ENCODE measurements at regions not wholly inside any gene's neighbourhood (a gene's known extent, or its start where the extent isn't known, plus 50 kb on each side); places are given as distances from the start of the nearest gene placed in this dataset.

DNA sequence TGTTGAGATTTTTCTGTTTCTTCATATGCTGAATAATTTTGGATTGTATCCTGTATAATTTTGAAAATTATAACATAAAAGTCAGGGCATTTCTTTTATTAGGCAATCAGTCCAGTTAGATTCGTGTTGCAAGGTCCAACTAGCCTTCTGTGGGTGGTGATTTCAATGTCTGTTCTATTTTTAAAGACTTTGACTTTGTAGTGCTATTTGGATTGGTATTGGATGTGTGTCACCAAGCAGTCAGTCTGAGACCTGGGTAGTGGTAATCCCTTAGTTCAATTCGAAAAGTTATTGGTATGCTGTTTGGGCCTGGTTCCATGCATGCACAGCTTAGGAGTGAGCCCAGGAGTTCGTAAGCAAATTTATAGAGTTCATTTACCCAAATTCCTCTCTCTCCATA lies 82.2 kb downstream of the EPDR1 start:
- FAIRE-seq, result no peak
- no peak for TF ChIP-seq POLR2AphosphoS5 (IDR thresholded peaks at IDR 0.05; ENCODE audit: low read depth, low read length)
- no peak for DNase-seq (ENCODE audit: insufficient read length, low spot score)

DNA sequence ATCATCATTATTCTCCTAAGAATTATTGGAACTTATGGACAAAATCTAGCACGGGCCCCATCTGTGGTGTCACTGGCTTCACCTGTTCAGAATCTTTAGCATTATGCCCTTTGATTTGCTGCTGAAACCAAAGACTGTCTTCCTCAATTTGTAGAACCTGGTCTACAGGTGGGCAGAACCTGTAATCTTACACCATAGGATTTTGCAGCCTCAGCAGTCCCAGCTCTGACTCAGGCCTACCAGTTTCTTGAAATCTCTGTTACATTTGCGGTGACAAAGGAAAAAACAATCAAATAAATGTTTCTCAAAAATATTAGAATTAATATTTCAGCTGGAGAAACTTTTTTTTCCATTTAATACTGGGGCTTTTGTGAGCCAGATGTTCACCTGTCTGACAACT lies 86.1 kb downstream of the EPDR1 start:
- FAIRE-seq (no peak), DNase-seq (ENCODE audit: insufficient read length, low spot score) (no peak)
- TF ChIP-seq PAX5 (IDR thresholded peaks at IDR 0.05; ENCODE audit: insufficient read depth, low read length, severe bottlenecking) (no peak), SPI1 (IDR thresholded peaks at IDR 0.05; ENCODE audit: low read depth, low read length) (no peak), POLR2A (IDR thresholded peaks at IDR 0.05; ENCODE audit: low read depth, low read length) (no peak), POU2F2 (IDR thresholded peaks at IDR 0.05; ENCODE audit: low read depth, low read length) (no peak), TAF1 (IDR thresholded peaks at IDR 0.05; ENCODE audit: low read depth, low read length) (no peak), POLR2AphosphoS5 (IDR thresholded peaks at IDR 0.05; ENCODE audit: low read depth, low read length) (no peak)

DNA sequence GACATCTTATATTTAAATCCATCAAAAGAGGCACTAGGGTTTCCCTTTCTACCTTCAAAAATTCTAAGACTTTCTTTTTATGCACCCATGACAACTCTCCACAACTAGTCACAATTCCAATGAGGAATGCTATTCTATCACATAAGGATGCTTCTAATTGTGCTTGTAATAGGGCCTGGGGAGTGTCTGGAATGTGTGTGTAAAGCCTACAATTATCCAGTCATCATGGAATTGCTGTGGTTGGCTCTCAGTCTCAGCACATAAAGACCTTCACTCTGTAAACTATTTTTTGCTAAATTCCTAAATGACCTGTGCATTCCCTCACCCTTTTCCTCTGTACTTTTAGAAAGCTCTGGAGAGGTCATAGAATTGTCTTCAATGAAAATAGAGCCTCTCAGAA lies 86.7 kb downstream of the EPDR1 start:
- no peak for TF ChIP-seq POLR2AphosphoS5 (IDR thresholded peaks at IDR 0.05; ENCODE audit: low read depth, low read length)
- TF ChIP-seq SPI1 (IDR thresholded peaks at IDR 0.05; ENCODE audit: low read depth, low read length), result no peak
- TF ChIP-seq POLR2A (IDR thresholded peaks at IDR 0.05; ENCODE audit: low read depth, low read length), result no peak
- no peak for TF ChIP-seq PAX5 (IDR thresholded peaks at IDR 0.05; ENCODE audit: insufficient read depth, low read length, severe bottlenecking)
- TF ChIP-seq TAF1 (IDR thresholded peaks at IDR 0.05; ENCODE audit: low read depth, low read length), result no peak
- TF ChIP-seq POU2F2 (IDR thresholded peaks at IDR 0.05; ENCODE audit: low read depth, low read length), result no peak
- FAIRE-seq, result no peak
- no peak for DNase-seq (ENCODE audit: insufficient read length, low spot score)

- DNase-seq (ENCODE audit: insufficient read length, low spot score), result no peak
- no peak for FAIRE-seq
- TF ChIP-seq POLR2A (IDR thresholded peaks at IDR 0.05; ENCODE audit: low read depth, low read length) (no peak), POU2F2 (IDR thresholded peaks at IDR 0.05; ENCODE audit: low read depth, low read length) (no peak), SPI1 (IDR thresholded peaks at IDR 0.05; ENCODE audit: low read depth, low read length) (no peak), PAX5 (IDR thresholded peaks at IDR 0.05; ENCODE audit: insufficient read depth, low read length, severe bottlenecking) (no peak), TAF1 (IDR thresholded peaks at IDR 0.05; ENCODE audit: low read depth, low read length) (no peak), POLR2AphosphoS5 (IDR thresholded peaks at IDR 0.05; ENCODE audit: low read depth, low read length) (no peak)
Observed at GRCh38 chr7:38013246-38013645, 92.8 kb downstream of the EPDR1 start.

DNA sequence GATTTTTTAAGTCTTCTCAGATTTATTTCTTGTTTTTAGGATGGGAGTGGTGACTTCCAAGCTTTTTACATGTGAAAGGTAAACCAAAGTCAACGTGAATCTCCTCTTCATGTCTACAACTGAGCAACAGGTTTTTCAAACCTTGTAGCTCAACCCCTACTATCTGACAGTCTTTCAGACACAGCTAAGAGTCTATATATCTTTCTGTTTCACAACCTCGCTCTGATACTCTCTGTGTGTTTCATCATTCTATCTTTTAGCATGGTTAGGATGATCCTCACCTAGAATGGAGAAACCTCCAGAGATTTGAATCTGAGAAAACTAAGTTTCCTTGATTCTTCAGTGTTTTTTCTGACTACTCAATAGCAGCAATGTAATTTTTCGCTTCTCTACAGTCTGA lies 96.1 kb downstream of the EPDR1 start:
- no peak for FAIRE-seq
- TF ChIP-seq PAX5 (IDR thresholded peaks at IDR 0.05; ENCODE audit: insufficient read depth, low read length, severe bottlenecking) (no peak), POU2F2 (IDR thresholded peaks at IDR 0.05; ENCODE audit: low read depth, low read length) (no peak), SPI1 (IDR thresholded peaks at IDR 0.05; ENCODE audit: low read depth, low read length) (no peak), POLR2A (IDR thresholded peaks at IDR 0.05; ENCODE audit: low read depth, low read length) (no peak), TAF1 (IDR thresholded peaks at IDR 0.05; ENCODE audit: low read depth, low read length) (no peak), POLR2AphosphoS5 (IDR thresholded peaks at IDR 0.05; ENCODE audit: low read depth, low read length) (no peak)
- DNase-seq (ENCODE audit: insufficient read length, low spot score), result no peak

GRCh38 chr7:38017320-38017719 lies 96.9 kb downstream of the EPDR1 start:
- DNase-seq (ENCODE audit: insufficient read length, low spot score), result no peak
- TF ChIP-seq POLR2A (IDR thresholded peaks at IDR 0.05; ENCODE audit: low read depth, low read length) (no peak), POLR2AphosphoS5 (IDR thresholded peaks at IDR 0.05; ENCODE audit: low read depth, low read length) (no peak), PAX5 (IDR thresholded peaks at IDR 0.05; ENCODE audit: insufficient read depth, low read length, severe bottlenecking) (no peak), SPI1 (IDR thresholded peaks at IDR 0.05; ENCODE audit: low read depth, low read length) (no peak), TAF1 (IDR thresholded peaks at IDR 0.05; ENCODE audit: low read depth, low read length) (no peak), POU2F2 (IDR thresholded peaks at IDR 0.05; ENCODE audit: low read depth, low read length) (no peak)
- FAIRE-seq, result no peak

GRCh38 chr7:38020121-38020785 lies 99.8 kb downstream of the EPDR1 start:
- DNase-seq (ENCODE audit: insufficient read length, low spot score) (no peak), FAIRE-seq (no peak)
- TF ChIP-seq PAX5 (IDR thresholded peaks at IDR 0.05; ENCODE audit: insufficient read depth, low read length, severe bottlenecking) (no peak), POU2F2 (IDR thresholded peaks at IDR 0.05; ENCODE audit: low read depth, low read length) (no peak), SPI1 (IDR thresholded peaks at IDR 0.05; ENCODE audit: low read depth, low read length) (no peak), POLR2AphosphoS5 (IDR thresholded peaks at IDR 0.05; ENCODE audit: low read depth, low read length) (no peak), POLR2A (IDR thresholded peaks at IDR 0.05; ENCODE audit: low read depth, low read length) (no peak), TAF1 (IDR thresholded peaks at IDR 0.05; ENCODE audit: low read depth, low read length) (no peak)

DNA sequence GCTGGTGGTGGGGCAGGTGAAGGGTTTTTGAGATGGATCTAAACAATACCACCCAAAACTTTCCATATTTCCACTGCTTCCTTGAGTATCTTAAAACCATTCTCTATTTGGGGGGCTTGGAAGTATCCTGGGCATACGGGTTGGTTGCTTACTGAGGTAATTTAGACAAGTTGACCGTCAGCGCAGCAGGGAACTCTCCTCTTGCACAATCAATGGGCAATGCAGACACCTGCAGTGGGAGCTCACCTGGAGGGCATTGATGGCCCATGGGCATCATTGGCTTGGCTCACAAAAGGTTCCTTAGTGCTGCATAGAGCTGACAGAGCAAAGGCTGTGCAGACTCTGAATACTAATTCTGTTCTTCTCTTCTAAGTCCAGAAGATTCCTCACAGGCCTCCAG lies 101.5 kb downstream of the EPDR1 start:
- FAIRE-seq (no peak), DNase-seq (ENCODE audit: insufficient read length, low spot score) (no peak)
- TF ChIP-seq POLR2A (IDR thresholded peaks at IDR 0.05; ENCODE audit: low read depth, low read length), result no peak
- no peak for TF ChIP-seq POU2F2 (IDR thresholded peaks at IDR 0.05; ENCODE audit: low read depth, low read length)
- TF ChIP-seq TAF1 (IDR thresholded peaks at IDR 0.05; ENCODE audit: low read depth, low read length), result no peak
- TF ChIP-seq SPI1 (IDR thresholded peaks at IDR 0.05; ENCODE audit: low read depth, low read length), result no peak
- TF ChIP-seq POLR2AphosphoS5 (IDR thresholded peaks at IDR 0.05; ENCODE audit: low read depth, low read length), result no peak
- no peak for TF ChIP-seq PAX5 (IDR thresholded peaks at IDR 0.05; ENCODE audit: insufficient read depth, low read length, severe bottlenecking)

- no peak for FAIRE-seq
- no peak for DNase-seq (ENCODE audit: insufficient read length, low spot score)
- no peak for TF ChIP-seq POLR2AphosphoS5 (IDR thresholded peaks at IDR 0.05; ENCODE audit: low read depth, low read length)
- TF ChIP-seq POLR2A (IDR thresholded peaks at IDR 0.05; ENCODE audit: low read depth, low read length), result no peak
- TF ChIP-seq SPI1 (IDR thresholded peaks at IDR 0.05; ENCODE audit: low read depth, low read length), result no peak
- TF ChIP-seq TAF1 (IDR thresholded peaks at IDR 0.05; ENCODE audit: low read depth, low read length), result no peak
- TF ChIP-seq POU2F2 (IDR thresholded peaks at IDR 0.05; ENCODE audit: low read depth, low read length), result no peak
- no peak for TF ChIP-seq PAX5 (IDR thresholded peaks at IDR 0.05; ENCODE audit: insufficient read depth, low read length, severe bottlenecking)
Observed at GRCh38 chr7:38025815-38026214, 105.4 kb downstream of the EPDR1 start.

GRCh38 chr7:38027884-38028455 lies 107.5 kb downstream of the EPDR1 start:
- no peak for TF ChIP-seq PAX5 (IDR thresholded peaks at IDR 0.05; ENCODE audit: insufficient read depth, low read length, severe bottlenecking)
- no peak for TF ChIP-seq POLR2A (IDR thresholded peaks at IDR 0.05; ENCODE audit: low read depth, low read length)
- TF ChIP-seq TAF1 (IDR thresholded peaks at IDR 0.05; ENCODE audit: low read depth, low read length), result no peak
- no peak for TF ChIP-seq SPI1 (IDR thresholded peaks at IDR 0.05; ENCODE audit: low read depth, low read length)
- DNase-seq (ENCODE audit: insufficient read length, low spot score) (no peak), FAIRE-seq (no peak)

Measured in GM12891 (cell line).